ENCODE measurements at regions not wholly inside any gene's neighbourhood (a gene's known extent, or its start where the extent isn't known, plus 50 kb on each side); places are given as distances from the start of the nearest gene placed in this dataset.

DNA sequence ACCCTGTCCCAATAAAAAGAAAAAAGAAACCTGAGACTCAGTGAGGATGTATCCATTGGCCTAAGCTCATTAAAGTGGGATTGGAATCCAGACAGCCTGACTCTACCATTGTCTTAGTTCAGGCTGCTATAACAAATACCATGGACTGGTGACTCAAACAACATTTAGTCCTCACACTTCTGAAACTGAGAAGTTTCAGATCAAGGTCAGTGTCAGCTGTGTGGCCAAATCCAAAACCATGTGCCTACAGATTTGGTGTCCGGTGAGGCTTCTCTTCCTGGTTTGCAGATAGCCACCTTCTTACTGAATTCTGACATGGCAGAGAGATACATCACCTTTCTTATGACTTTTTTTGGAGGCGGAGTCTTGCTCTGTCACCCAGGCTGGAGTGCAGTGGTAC, 53.3 kb upstream of the KDM8 start:
- H3K4me3 Mint-ChIP-seq = no peak overlapping the region
- intact Hi-C loops (cut with micrococcal nuclease) = no loop called here
- H3K27me3 Mint-ChIP-seq = peaks cover 5% of the 10 kb centered on the region
- H3K36me3 Mint-ChIP-seq (ENCODE audit: low read depth) = no peaks in the 10 kb centered on the region
- H3K9me3 Mint-ChIP-seq = peaks cover 7% of the 10 kb centered on the region
- H3K27ac Mint-ChIP-seq = no peak overlapping the region
- DNase-seq (no peak), ATAC-seq (ENCODE audit: low read depth) (no peak)
- peaks cover 4% of the 10 kb centered on the region for H3K4me1 Mint-ChIP-seq
- ChIA-PET POLR2A (no interaction called here), CTCF (no interaction called here)
- no peak for TF ChIP-seq CTCF (IDR thresholded peaks at IDR 0.05)

DNA sequence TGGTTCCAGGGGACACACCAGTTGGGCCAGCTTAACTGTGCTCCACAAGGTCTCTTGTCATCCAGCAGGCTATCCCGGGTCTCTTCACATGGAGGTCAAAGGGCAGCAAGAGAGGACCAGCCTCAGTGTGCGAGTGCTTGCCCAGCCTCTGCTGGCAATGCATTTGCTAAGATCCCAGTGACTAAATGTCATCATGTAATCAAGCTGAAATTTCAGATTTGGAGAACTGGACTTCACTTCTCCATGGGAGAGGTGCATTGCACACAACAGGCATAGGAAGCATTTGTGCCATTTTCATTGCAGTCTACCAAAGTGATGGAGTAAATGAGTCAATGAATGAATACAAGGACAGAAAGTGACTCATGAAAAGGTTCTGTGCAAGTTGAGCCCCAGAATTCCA, 51.2 kb upstream of the KDM8 start:
- no peak for TF ChIP-seq CTCF (IDR thresholded peaks at IDR 0.05)
- no peak overlapping the region for H3K27ac Mint-ChIP-seq
- intact Hi-C loops (cut with micrococcal nuclease) = no loop called here
- ATAC-seq (ENCODE audit: low read depth) (no peak), DNase-seq (no peak)
- POLR2A ChIA-PET = no interaction called here
- H3K4me3 Mint-ChIP-seq = no peak overlapping the region
- no peaks in the 10 kb centered on the region for H3K36me3 Mint-ChIP-seq (ENCODE audit: low read depth)
- CTCF ChIA-PET = interaction anchor here (1.3 to 5.1 kb wide), 3 partner anchors 12 to 215 kb away, joined by 3 to 36 read pairs (median 7); no protein-coding TSS in a partner anchor
- peaks cover 9% of the 10 kb centered on the region for H3K4me1 Mint-ChIP-seq
- H3K9me3 Mint-ChIP-seq = no peaks in the 10 kb centered on the region
- no peaks in the 10 kb centered on the region for H3K27me3 Mint-ChIP-seq

DNA sequence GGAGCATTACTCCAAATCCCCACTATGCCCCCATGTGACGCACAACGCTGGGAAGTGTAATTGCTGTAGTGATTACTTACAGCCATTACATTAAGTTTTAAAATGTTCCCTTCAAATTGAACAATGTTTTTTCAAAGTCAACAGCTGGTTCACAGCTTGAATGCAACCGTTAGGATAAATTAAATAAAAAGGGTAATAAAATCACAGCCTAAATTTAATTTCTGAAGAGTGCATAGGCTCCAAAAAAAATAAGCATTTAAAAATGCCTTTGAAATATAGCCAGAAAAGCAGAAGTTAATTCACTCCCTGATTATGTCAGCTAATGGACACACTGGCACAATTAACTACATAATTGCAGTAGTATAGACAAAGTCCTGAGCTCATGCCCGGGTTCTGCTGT, 50.5 kb upstream of the KDM8 start:
- ATAC-seq (ENCODE audit: low read depth) = no peak
- DNase-seq = no peak
- ChIA-PET CTCF (interaction anchor here (1.0 to 5.1 kb wide), 6 partner anchors 11 to 306 kb away, joined by 3 to 36 read pairs (median 4); no protein-coding TSS in a partner anchor), POLR2A (interaction anchor here (0.9 kb wide), 1 partner anchor 39 kb away, joined by 3 read pairs; no protein-coding TSS in a partner anchor)
- intact Hi-C loops (cut with micrococcal nuclease) = no loop called here
- no peaks in the 10 kb centered on the region for H3K9me3 Mint-ChIP-seq
- H3K4me3 Mint-ChIP-seq = no peak overlapping the region
- no peak overlapping the region for H3K27ac Mint-ChIP-seq
- TF ChIP-seq CTCF (IDR thresholded peaks at IDR 0.05) = no peak
- peaks cover 9% of the 10 kb centered on the region for H3K4me1 Mint-ChIP-seq
- no peaks in the 10 kb centered on the region for H3K27me3 Mint-ChIP-seq
- no peaks in the 10 kb centered on the region for H3K36me3 Mint-ChIP-seq (ENCODE audit: low read depth)
